ENCODE measurements at regions not wholly inside any gene's neighbourhood (a gene's known extent, or its start where the extent isn't known, plus 50 kb on each side); places are given as distances from the start of the nearest gene placed in this dataset.

GRCh38 chr11:15484398-15484797 is 369.7 kb downstream of the INSC start:
- Mint-ChIP-seq H3K9me3 (no peaks in the 10 kb centered on the region), H3K27ac (no peak overlapping the region), H3K36me3 (no peaks in the 10 kb centered on the region), H3K4me3 (no peak overlapping the region), H3K4me1 (no peaks in the 10 kb centered on the region), H3K27me3 (ENCODE audit: low read depth) (peaks cover 21% of the 10 kb centered on the region)
- DNase-seq (ENCODE audit: low spot score in 2 of 2, unreplicated experiment in 2 of 2) = no peak
- TF ChIP-seq, protein P1, sequence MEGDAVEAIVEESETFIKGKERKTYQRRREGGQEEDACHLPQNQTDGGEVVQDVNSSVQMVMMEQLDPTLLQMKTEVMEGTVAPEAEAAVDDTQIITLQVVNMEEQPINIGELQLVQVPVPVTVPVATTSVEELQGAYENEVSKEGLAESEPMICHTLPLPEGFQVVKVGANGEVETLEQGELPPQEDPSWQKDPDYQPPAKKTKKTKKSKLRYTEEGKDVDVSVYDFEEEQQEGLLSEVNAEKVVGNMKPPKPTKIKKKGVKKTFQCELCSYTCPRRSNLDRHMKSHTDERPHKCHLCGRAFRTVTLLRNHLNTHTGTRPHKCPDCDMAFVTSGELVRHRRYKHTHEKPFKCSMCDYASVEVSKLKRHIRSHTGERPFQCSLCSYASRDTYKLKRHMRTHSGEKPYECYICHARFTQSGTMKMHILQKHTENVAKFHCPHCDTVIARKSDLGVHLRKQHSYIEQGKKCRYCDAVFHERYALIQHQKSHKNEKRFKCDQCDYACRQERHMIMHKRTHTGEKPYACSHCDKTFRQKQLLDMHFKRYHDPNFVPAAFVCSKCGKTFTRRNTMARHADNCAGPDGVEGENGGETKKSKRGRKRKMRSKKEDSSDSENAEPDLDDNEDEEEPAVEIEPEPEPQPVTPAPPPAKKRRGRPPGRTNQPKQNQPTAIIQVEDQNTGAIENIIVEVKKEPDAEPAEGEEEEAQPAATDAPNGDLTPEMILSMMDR (IDR thresholded peaks at IDR 0.05; ENCODE audit: unreplicated experiment) = no peak

DNA sequence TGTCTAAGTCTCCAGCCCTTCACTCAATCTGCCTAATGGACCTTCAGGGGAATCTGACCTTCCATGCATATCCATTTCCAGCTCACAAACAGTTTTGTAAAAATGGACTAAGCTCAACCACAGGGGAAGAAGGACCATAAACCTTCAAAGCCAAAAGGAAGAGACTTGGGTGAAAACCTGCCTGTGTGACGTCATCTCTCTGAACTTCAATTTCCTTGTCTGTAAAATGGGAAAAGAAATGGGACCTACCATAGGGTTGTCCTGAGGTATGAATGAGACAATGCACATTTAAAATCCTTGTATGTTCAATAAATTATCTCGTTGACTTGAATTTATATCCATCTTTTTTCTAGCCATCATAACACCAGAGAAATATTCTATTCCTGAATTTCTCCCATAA is 370.7 kb downstream of the INSC start:
- Mint-ChIP-seq H3K4me1 (no peaks in the 10 kb centered on the region), H3K27ac (no peak overlapping the region), H3K36me3 (no peaks in the 10 kb centered on the region), H3K27me3 (ENCODE audit: low read depth) (peaks cover 22% of the 10 kb centered on the region), H3K9me3 (no peaks in the 10 kb centered on the region), H3K4me3 (no peak overlapping the region)
- DNase-seq (ENCODE audit: low spot score in 2 of 2, unreplicated experiment in 2 of 2) = no peak
- TF ChIP-seq, protein P1 (IDR thresholded peaks at IDR 0.05; ENCODE audit: unreplicated experiment) = no peak

- DNase-seq (ENCODE audit: low spot score in 2 of 2, unreplicated experiment in 2 of 2) = no peak
- Mint-ChIP-seq H3K4me1 (peaks cover 4% of the 10 kb centered on the region), H3K27me3 (ENCODE audit: low read depth) (peaks cover 13% of the 10 kb centered on the region), H3K27ac (no peak overlapping the region), H3K9me3 (no peaks in the 10 kb centered on the region), H3K4me3 (no peak overlapping the region), H3K36me3 (no peaks in the 10 kb centered on the region)
- TF ChIP-seq, protein P1 (IDR thresholded peaks at IDR 0.05; ENCODE audit: unreplicated experiment) = no peak
Measured at GRCh38 chr11:15489281-15489680, 374.6 kb downstream of the INSC start.

GRCh38 chr11:15490535-15490934 is 375.8 kb downstream of the INSC start:
- Mint-ChIP-seq H3K4me3 (no peak overlapping the region), H3K4me1 (peaks cover 10% of the 10 kb centered on the region), H3K36me3 (no peaks in the 10 kb centered on the region), H3K27ac (no peak overlapping the region), H3K9me3 (no peaks in the 10 kb centered on the region), H3K27me3 (ENCODE audit: low read depth) (peaks cover 11% of the 10 kb centered on the region)
- TF ChIP-seq, protein P1 (IDR thresholded peaks at IDR 0.05; ENCODE audit: unreplicated experiment) = no peak
- no peak for DNase-seq (ENCODE audit: low spot score in 2 of 2, unreplicated experiment in 2 of 2)

DNA sequence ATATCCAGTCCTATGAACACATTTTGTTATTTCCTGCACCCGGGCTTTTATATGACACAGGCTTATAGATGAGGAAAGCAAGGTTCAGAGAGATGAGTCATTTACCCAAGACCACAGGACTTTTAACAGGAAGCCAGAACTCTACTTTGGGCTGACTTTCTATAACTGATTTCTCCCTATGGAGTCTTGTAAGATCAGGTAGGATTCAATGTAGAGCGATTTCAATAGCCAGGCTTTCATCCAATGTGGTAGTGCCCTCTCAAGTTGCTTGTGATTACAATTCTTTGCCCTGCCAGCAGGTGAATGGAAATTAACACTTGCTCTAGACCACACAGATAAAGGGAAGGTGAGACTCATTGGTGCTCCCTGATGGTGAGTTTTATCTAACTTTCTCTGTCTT is 378.3 kb downstream of the INSC start:
- DNase-seq (ENCODE audit: low spot score in 2 of 2, unreplicated experiment in 2 of 2) = no peak

More for the DNA sequence above, 378.3 kb downstream of the INSC start:
- H3K9me3 Mint-ChIP-seq = no peaks in the 10 kb centered on the region
- no peaks in the 10 kb centered on the region for H3K36me3 Mint-ChIP-seq
- H3K4me1 Mint-ChIP-seq = peaks cover 10% of the 10 kb centered on the region
- TF ChIP-seq, protein P1 (IDR thresholded peaks at IDR 0.05; ENCODE audit: unreplicated experiment) = no peak
- no peak overlapping the region for H3K4me3 Mint-ChIP-seq
- H3K27me3 Mint-ChIP-seq (ENCODE audit: low read depth) = peaks cover 11% of the 10 kb centered on the region
- no peak overlapping the region for H3K27ac Mint-ChIP-seq
